Stimulated activated naive B cell treated with anti-CD40 and anti-IgM and Interleukin-4, amounts not matched to agents 10 μg/mL and 1 μg/mL and 100 μg/mL, for 72 hours (primary cell): ENCODE measurements at regions not wholly inside any gene's neighbourhood (a gene's known extent, or its start where the extent isn't known, plus 50 kb on each side); places are given as distances from the start of the nearest gene placed in this dataset.

Source experiments
- ATAC-seq, 2 donors: fragments of 150-1000 bp; cut with Tn5 transposase; replicated peaks; 2 replicates each; pipeline ENCODE4 v1.10.0; 2021; ENCODE audit warnings: moderate library complexity in 1 of 2
- DNase-seq: peaks from one replicate; pipeline ENCODE4 v3.0.0; 2021
- H3K27ac Mint-ChIP-seq: one replicate; pipeline ENCODE4 v1.8.0; 2022; ENCODE audit warnings: mild to moderate bottlenecking, mixed read lengths
- H3K27me3 Mint-ChIP-seq, 2 donors: one replicate each; pipeline ENCODE4 v1.8.0; 2022; ENCODE audit warnings: mixed read lengths in 2 of 2
- H3K36me3 Mint-ChIP-seq, 2 donors: one replicate each; pipeline ENCODE4 v1.8.0; 2022; ENCODE audit warnings: mixed read lengths in 2 of 2, mild to moderate bottlenecking in 1 of 2
- H3K4me1 Mint-ChIP-seq, 2 donors: one replicate each; pipeline ENCODE4 v1.8.0; 2022; ENCODE audit warnings: mixed read lengths in 2 of 2, mild to moderate bottlenecking in 1 of 2
- H3K4me3 Mint-ChIP-seq, 2 donors: one replicate each; pipeline ENCODE4 v1.8.0; 2022; ENCODE audit warnings: mild to moderate bottlenecking in 2 of 2, mixed read lengths in 2 of 2, moderate library complexity in 1 of 2
- H3K9me3 Mint-ChIP-seq, 2 donors: one replicate each; pipeline ENCODE4 v1.8.0; 2022; ENCODE audit warnings: mixed read lengths in 2 of 2, mild to moderate bottlenecking in 1 of 2

GRCh38 chr13:40490086-40490758 is 176.2 kb downstream of the FOXO1 start:
- peaks cover 53 to 65% of the 10 kb centered on the region in 2 donors for H3K4me1 Mint-ChIP-seq
- ATAC-seq (no peak), DNase-seq (no peak)
- H3K9me3 Mint-ChIP-seq, result no peaks in the 10 kb centered on the region
- H3K27me3 Mint-ChIP-seq, result no peaks in the 10 kb centered on the region
- no peaks in the 10 kb centered on the region for H3K36me3 Mint-ChIP-seq
- no peak overlapping the region for H3K4me3 Mint-ChIP-seq
- no peak overlapping the region for H3K27ac Mint-ChIP-seq

- ATAC-seq (no peak), DNase-seq (no peak)
- no peaks in the 10 kb centered on the region for H3K9me3 Mint-ChIP-seq
- H3K36me3 Mint-ChIP-seq, result no peaks in the 10 kb centered on the region
- peaks cover 50 to 71% of the 10 kb centered on the region in 2 donors for H3K4me1 Mint-ChIP-seq
- H3K27me3 Mint-ChIP-seq, result no peaks in the 10 kb centered on the region
- H3K27ac Mint-ChIP-seq, result no peak overlapping the region
- H3K4me3 Mint-ChIP-seq, result no peak overlapping the region
Observed at GRCh38 chr13:40492511-40492910, 173.9 kb downstream of the FOXO1 start.

- Mint-ChIP-seq H3K9me3 (no peaks in the 10 kb centered on the region), H3K36me3 (no peaks in the 10 kb centered on the region), H3K27ac (peak overlapping the region; percentile 87), H3K27me3 (no peaks in the 10 kb centered on the region), H3K4me1 (peaks cover 54 to 77% of the 10 kb centered on the region in 2 donors), H3K4me3 (peak overlapping the region; percentile 72)
- ATAC-seq (peak; percentile 56 to 64), DNase-seq (no peak)
Observed at GRCh38 chr13:40494513-40494912, 171.9 kb downstream of the FOXO1 start.

- Mint-ChIP-seq H3K4me1 (peaks cover 49 to 72% of the 10 kb centered on the region in 2 donors), H3K4me3 (peak overlapping the region; percentile 72), H3K9me3 (no peaks in the 10 kb centered on the region), H3K36me3 (no peaks in the 10 kb centered on the region), H3K27ac (peak overlapping the region; percentile 87), H3K27me3 (no peaks in the 10 kb centered on the region)
- DNase-seq (no peak), ATAC-seq (peak; percentile 78 to 90)
Observed at GRCh38 chr13:40494946-40495620, 171.4 kb downstream of the FOXO1 start.

GRCh38 chr13:40495621-40496001 is 170.8 kb downstream of the FOXO1 start:
- no peak for DNase-seq
- ATAC-seq, result no peak
- Mint-ChIP-seq H3K9me3 (no peaks in the 10 kb centered on the region), H3K27ac (peak overlapping the region; percentile 47), H3K4me1 (peaks cover 50 to 70% of the 10 kb centered on the region in 2 donors), H3K27me3 (no peaks in the 10 kb centered on the region), H3K36me3 (no peaks in the 10 kb centered on the region), H3K4me3 (peak overlapping the region in 1 of 2 donors; percentile 20)

GRCh38 chr13:40496035-40496810 is 170.2 kb downstream of the FOXO1 start:
- no peak for DNase-seq
- Mint-ChIP-seq H3K27ac (peak overlapping the region; percentile 47), H3K4me3 (peak overlapping the region in 1 of 2 donors; percentile 20)

GRCh38 chr13:40498461-40498860 is 168.0 kb downstream of the FOXO1 start:
- ATAC-seq (no peak), DNase-seq (no peak)
- Mint-ChIP-seq H3K9me3 (no peaks in the 10 kb centered on the region), H3K27ac (peak overlapping the region; percentile 49), H3K27me3 (no peaks in the 10 kb centered on the region), H3K36me3 (no peaks in the 10 kb centered on the region), H3K4me1 (peaks cover 36 to 49% of the 10 kb centered on the region in 2 donors), H3K4me3 (no peak overlapping the region)

More at GRCh38 chr13:40496035-40496810, 170.2 kb downstream of the FOXO1 start:
- no peak for ATAC-seq
- H3K4me1 Mint-ChIP-seq, result peaks cover 49 to 69% of the 10 kb centered on the region in 2 donors
- H3K36me3 Mint-ChIP-seq, result no peaks in the 10 kb centered on the region
- no peaks in the 10 kb centered on the region for H3K27me3 Mint-ChIP-seq
- H3K9me3 Mint-ChIP-seq, result no peaks in the 10 kb centered on the region

GRCh38 chr13:40502236-40502635 is 164.2 kb downstream of the FOXO1 start:
- DNase-seq (no peak), ATAC-seq (no peak)
- H3K9me3 Mint-ChIP-seq, result no peaks in the 10 kb centered on the region
- H3K27ac Mint-ChIP-seq, result no peak overlapping the region
- H3K36me3 Mint-ChIP-seq, result peaks cover 0 to 4% of the 10 kb centered on the region in 2 donors
- no peaks in the 10 kb centered on the region for H3K27me3 Mint-ChIP-seq
- H3K4me3 Mint-ChIP-seq, result no peak overlapping the region
- H3K4me1 Mint-ChIP-seq, result peaks cover 19 to 37% of the 10 kb centered on the region in 2 donors

- Mint-ChIP-seq H3K4me1 (peaks cover 15 to 35% of the 10 kb centered on the region in 2 donors), H3K36me3 (peaks cover 0 to 4% of the 10 kb centered on the region in 2 donors), H3K9me3 (no peaks in the 10 kb centered on the region), H3K27me3 (no peaks in the 10 kb centered on the region), H3K4me3 (no peak overlapping the region), H3K27ac (no peak overlapping the region)
- ATAC-seq (no peak), DNase-seq (no peak)
Observed at GRCh38 chr13:40503011-40503410, 163.4 kb downstream of the FOXO1 start.

- ATAC-seq (no peak), DNase-seq (no peak)
- H3K9me3 Mint-ChIP-seq, result no peaks in the 10 kb centered on the region
Observed at GRCh38 chr13:40503966-40504591, 162.4 kb downstream of the FOXO1 start.

GRCh38 chr13:40504641-40505040 is 161.8 kb downstream of the FOXO1 start:
- ATAC-seq (no peak), DNase-seq (no peak)
- Mint-ChIP-seq H3K9me3 (no peaks in the 10 kb centered on the region), H3K4me3 (no peak overlapping the region), H3K4me1 (peaks cover 13 to 31% of the 10 kb centered on the region in 2 donors), H3K27me3 (no peaks in the 10 kb centered on the region), H3K27ac (no peak overlapping the region), H3K36me3 (peaks cover 0 to 4% of the 10 kb centered on the region in 2 donors)

More at GRCh38 chr13:40503966-40504591, 162.4 kb downstream of the FOXO1 start:
- Mint-ChIP-seq H3K4me3 (no peak overlapping the region), H3K27me3 (no peaks in the 10 kb centered on the region), H3K27ac (no peak overlapping the region), H3K36me3 (peaks cover 0 to 4% of the 10 kb centered on the region in 2 donors), H3K4me1 (peaks cover 13 to 31% of the 10 kb centered on the region in 2 donors)

GRCh38 chr13:40505196-40505595 is 161.2 kb downstream of the FOXO1 start:
- Mint-ChIP-seq H3K9me3 (no peaks in the 10 kb centered on the region), H3K36me3 (peaks cover 0 to 4% of the 10 kb centered on the region in 2 donors), H3K4me1 (peaks cover 13 to 31% of the 10 kb centered on the region in 2 donors), H3K4me3 (no peak overlapping the region), H3K27me3 (no peaks in the 10 kb centered on the region), H3K27ac (no peak overlapping the region)
- ATAC-seq (no peak), DNase-seq (no peak)
